GM19351 (cell line): ENCODE measurements at regions not wholly inside any gene's neighbourhood (a gene's known extent, or its start where the extent isn't known, plus 50 kb on each side); places are given as distances from the start of the nearest gene placed in this dataset.
"Not testable (repeated sequence)": the region's sequence is repeated elsewhere in the genome, so short reads cannot be mapped to it uniquely, and the experiment has no call there.

ENCODE experiments used
- ATAC-seq: cut with Tn5 transposase; IDR thresholded peaks from one replicate; pipeline ENCODE4 v1.9.1; 2021; ENCODE audit warnings: mild to moderate bottlenecking, moderate library complexity; ENCODE audit not compliant: unreplicated experiment

DNA sequence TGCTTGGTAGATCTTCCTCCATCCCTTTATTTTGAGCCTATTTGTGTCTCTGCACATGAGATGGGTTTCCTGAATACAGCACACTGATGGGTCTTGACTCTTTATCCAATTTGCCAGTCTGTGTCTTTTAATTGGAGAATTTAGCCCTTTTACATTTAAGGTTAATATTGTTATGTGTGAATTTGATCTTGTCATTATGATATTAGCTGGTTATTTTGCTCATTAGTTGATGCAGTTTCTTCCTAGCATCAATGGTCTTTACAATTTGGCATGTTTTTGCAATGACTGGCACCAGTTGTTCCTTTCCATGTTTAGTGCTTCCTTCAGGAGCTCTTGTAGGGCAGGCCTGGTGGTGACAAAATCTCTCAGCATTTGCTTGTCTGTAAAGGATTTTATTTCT, 72.4 kb downstream of the HNRNPD start:
- not testable (repeated sequence) for ATAC-seq

GRCh38 chr4:82293304-82293703, 80.5 kb downstream of the HNRNPD start:
- peak; percentile 100 for ATAC-seq

- ATAC-seq, result no peak
Measured at GRCh38 chr4:82287720-82288119, 86.1 kb downstream of the HNRNPD start.

GRCh38 chr4:82284858-82285805, 88.7 kb downstream of the HNRNPD start:
- peak; percentile 99 for ATAC-seq

DNA sequence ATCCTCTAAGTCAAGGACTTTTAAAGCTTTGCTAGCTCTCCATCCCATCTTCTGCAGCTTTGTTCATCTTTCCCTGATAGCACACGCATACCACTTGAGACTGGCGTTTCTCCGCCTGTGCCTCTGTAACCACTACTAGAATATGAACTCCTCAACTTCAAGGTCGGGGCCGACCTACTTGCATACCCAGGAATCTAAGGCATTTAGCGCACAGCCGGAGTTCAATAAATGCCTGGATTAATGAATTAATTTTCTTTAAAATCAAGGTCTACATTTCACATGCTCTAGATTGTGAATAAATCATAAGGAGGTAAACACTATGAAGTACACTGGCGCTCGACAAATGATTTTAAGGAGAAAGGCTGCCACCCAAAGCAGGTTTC, 89.3 kb downstream of the HNRNPD start:
- no peak for ATAC-seq

DNA sequence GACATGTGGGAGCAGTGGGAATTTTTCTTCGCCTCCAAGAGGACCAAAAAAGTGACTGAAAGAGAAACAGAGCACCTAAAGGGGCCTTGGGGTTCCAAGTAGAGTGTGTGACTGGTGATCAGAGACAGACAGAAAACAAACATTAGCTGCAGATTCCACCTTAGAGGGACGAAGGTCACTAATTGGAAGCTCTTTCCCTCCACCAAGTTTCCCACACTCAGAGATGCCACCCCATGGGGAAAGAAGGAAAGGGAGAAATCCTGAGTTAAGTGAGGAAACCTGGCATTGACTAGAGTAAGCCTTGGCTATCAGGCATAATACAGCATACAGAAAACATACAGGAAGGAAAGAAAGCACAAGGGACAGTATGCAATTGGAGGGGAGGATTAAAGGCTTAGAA, 90.9 kb downstream of the HNRNPD start:
- no peak for ATAC-seq

- ATAC-seq, result not testable (repeated sequence)
Measured at GRCh38 chr4:82279550-82279949, 94.2 kb downstream of the HNRNPD start.

GRCh38 chr4:82276332-82276640, 97.5 kb downstream of the HNRNPD start:
- ATAC-seq, result no peak

DNA sequence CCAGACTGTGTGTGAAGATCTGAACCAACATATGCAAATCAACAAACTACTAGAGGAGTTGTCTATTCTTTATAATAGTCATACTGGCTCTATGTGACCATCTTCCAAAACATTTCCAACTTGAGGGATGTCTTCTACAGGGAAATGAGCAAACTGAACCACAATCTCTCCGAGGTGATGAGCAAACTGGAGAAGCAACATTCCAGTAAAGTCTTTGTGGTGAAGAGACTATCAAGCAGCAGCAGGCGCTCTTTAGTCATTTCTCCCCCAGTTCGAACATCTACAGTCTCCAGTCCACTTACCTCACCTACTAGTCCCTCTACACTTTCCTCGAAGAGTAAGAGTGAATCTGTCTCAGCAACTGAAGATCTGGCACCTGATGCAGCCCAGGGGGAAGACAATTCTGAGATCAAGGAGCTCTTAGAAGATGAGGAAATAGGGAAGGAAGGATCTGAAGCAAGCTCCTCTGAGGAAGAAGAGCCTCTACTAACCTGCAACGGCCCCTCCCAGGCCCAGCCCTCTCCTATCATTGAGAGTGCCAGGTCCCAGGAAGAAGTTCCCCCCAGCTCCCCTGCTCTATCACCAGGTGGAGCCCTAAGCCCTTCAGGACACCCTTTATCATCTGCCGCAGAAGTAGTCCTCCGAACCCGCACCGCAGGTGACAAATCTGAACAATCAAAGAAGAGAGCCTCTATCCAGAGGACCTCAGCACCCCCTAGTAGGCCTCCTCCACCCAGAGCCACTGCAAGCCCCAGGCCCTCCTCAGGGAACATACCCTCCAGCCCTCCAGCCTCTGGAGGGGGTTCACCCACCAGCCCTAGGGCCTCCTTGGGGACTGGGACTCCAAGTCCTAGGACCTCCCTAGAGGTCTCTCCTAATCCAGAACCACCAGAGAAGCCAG, 98.1 kb downstream of the HNRNPD start:
- no peak for ATAC-seq

DNA sequence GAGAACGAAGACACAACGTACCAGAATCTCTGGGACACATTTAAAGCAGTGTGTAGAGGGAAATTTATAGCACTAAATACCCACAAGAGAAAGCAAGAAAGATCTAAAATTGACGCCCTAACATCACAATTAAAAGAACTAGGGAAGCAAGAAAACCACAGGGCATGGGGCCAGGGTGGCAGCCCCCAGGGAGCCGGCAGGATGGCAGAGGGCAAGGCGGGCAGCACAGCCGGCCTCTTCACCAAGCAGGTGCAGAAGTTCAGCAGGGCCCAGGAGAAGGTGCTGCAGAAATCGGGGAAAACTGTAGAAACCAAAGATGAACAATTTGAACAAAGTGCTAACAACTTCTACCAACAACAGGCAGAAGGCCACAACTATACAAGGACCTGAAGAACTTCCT, 99.1 kb downstream of the HNRNPD start:
- not testable (repeated sequence) for ATAC-seq

GRCh38 chr4:82272523-82272922, 101.3 kb downstream of the HNRNPD start:
- not testable (repeated sequence) for ATAC-seq

DNA sequence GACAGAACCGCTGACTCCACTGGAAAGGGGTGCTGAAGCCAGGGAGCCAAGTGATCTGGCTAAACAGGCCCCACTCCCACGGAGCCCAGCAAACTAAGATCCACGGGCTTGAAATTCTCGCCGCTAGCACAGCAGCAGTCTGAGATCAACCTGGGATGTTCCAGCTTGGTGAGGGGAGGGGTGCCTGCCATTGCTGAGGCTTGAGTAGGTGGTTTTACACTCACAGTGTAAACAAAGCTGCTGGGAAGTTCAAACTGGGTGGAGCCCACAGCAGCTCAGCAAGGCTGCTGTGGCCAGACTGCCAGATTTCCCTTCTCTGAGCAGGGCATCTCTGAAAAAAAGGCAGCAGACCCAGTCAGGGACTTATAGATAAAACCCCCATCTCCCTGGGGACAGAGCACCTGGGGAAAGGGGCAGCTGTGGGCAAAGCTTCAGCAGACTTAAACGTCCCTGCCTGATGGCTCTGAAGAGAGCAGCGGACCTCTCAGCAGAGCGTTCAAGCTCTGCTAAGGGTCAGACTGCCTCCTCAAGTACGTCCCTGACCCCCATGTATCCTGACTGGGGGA, 101.8 kb downstream of the HNRNPD start:
- not testable (repeated sequence) for ATAC-seq

GRCh38 chr4:82268826-82269193, 105.0 kb downstream of the HNRNPD start:
- ATAC-seq, result no peak

DNA sequence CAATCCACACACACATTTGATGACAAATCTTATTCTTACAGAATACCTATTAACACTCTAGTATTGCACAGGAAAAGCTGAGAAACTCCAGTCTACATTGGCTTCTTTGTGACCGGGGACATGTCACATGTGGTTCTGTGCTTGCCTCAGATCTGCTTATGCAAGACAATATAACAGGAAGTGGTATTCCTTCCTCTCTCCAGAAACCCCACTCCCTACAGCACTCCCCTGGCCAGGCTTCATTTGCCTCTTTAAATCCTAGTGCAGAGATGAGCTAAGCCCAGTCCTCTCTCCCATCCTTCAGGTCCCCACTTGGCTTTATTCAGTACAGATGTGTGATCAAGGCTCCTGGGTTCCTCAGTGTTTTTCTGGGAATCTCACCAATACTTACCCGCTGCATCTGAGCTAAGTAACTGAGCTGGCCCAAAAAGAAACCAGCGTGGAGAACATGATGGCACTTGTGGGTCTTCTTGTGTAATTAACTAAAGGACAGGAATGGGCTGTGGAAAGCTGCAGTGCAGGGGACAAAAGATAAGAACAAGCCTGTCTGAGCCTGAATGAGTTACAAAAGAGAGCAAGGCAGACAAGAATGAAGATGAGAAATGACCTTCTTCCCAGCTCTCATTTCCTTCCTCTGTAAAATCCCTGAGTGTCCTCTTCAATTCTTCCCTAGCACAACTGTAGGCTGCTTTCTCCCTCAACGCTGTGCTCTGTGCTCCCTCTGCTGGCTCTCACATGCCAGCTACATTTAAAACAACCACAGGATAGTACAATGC, 105.6 kb downstream of the HNRNPD start:
- peak; percentile 94 for ATAC-seq

- no peak for ATAC-seq
Measured at GRCh38 chr4:82267506-82267905, 106.3 kb downstream of the HNRNPD start.

DNA sequence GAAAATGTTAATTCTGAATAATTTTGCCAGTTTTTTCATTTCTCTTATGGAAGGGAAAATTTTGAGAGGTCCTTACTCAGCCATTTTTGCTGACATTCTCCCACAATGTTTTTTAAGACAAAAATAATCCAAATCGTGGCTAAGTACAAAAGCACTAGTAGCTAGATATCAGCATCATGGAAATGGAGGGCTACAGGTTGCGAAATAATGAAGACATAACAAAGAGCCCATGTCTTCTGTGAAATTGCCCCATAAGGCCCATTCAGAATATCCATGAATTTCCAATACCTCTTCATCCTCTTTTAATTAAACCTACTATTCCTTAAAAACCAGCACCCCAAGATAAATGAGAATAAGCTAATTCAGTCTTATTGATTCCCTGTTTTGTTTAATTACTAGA, 107.4 kb downstream of the HNRNPD start:
- ATAC-seq, result no peak

DNA sequence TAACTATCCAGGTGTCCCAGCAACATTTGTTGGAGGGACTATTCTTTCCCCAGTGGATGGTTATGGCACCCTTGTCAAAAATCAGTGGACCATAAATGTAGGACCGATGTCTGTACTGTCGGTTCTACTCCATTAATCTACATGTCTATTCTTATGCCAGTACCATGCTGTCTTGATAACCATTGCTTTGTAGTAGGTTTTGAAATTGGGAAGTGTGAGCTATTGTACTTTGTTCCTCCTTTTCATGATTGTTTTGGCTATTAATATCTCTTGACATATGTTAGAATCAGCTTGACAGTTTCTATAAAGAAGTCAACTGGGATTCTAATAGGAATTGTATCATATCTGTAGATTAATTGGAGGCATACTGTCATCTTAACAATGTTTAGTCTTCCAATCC, 112.7 kb downstream of the HNRNPD start:
- ATAC-seq, result no peak

- ATAC-seq, result no peak
Measured at GRCh38 chr4:82260632-82261031, 113.2 kb downstream of the HNRNPD start.

GRCh38 chr4:82256718-82257117, 117.1 kb downstream of the HNRNPD start:
- ATAC-seq, result no peak

DNA sequence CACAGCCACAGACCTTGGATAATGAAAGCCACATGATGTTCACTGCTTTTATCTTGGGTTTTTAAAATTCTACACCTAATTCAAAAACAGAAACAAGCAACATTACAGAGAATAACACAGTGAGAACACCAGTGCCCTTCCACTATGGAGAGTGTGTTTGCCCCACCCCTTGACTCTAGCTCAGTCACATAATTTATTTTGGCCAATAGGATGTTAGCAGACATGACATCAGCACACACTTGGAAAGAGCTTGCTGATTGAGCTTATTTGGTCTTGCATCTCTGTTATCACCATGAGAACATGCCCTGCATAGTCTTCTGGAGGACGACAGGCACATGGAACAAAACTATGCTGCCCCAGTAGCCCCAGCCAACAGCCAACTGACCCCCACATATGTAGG, 118.1 kb downstream of the HNRNPD start:
- ATAC-seq, result no peak
